Activated CD4-positive, CD25-positive, alpha-beta regulatory T cell treated with anti-CD3 and anti-CD28 coated beads, Interleukin-2, amount 50 U/mL, for 72 hours (primary cell): ENCODE measurements at regions not wholly inside any gene's neighbourhood (a gene's known extent, or its start where the extent isn't known, plus 50 kb on each side); places are given as distances from the start of the nearest gene placed in this dataset.

Experiments used
- DNase-seq: peaks from one replicate; pipeline ENCODE4 v3.0.0; 2021

DNA sequence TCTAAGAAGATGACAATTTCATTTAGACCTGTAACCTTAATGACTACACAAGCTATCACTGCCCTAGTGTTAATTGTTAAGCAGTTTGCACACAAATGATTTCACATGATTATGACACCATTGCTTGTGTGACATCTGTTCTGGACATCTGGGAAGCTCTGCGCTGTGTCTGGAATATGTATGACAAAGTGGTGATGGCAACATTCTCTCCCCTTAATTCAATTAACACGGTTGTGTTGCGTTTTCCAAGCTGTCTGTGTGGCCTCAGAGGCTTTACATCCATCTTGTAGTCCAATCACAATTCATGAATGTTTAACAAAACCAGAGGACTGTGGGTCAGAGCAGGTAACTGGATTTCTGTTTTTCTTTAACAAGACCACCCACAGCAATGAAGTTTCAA, 204.4 kb downstream of the COG6 start:
- no peak for DNase-seq

DNA sequence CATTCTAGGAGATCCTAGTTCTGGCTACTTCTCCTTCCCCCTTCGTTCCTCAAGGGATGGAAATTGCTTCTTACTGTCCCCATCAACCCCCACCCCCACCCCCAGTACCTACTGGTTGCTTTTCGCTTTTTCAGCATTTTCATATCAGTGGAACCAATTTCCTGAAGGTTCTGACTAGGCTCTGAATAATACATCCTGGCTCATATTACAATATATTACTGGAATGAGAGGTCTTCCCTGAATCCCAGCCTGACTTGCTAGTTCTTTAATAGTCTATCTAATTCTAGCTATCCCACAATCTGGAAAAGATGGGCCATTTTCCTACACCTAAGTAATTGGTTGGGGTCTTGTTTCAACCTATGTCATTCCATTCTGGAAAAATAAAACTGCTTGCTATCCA, 207.4 kb downstream of the COG6 start:
- DNase-seq, result no peak

GRCh38 chr13:39864221-39864620, 208.8 kb downstream of the COG6 start:
- no peak for DNase-seq

- DNase-seq, result no peak
Measured at GRCh38 chr13:39866722-39867121, 211.3 kb downstream of the COG6 start.

DNA sequence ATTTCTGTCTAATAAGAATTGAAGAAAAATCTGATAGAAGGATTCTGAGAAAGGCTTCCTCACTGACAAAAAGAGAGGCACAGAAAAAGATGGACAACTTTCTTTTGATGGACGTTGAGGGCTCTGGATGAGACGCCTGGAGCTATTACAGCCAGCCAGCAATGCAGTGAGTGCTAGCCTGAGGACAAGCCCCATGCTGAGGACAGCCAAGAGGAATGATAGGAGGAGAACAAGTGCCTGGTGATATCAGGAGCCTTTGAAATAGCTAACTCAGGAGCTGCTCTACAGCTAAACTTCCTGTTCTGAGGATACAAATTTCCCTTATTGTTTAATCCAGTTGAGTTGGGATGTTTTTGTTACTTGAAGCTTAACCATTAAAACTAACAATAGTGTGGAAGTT, 212.3 kb downstream of the COG6 start:
- no peak for DNase-seq

- no peak for DNase-seq
Measured at GRCh38 chr13:39870197-39870747, 214.8 kb downstream of the COG6 start.

GRCh38 chr13:39874331-39875053, 219.0 kb downstream of the COG6 start:
- no peak for DNase-seq

DNA sequence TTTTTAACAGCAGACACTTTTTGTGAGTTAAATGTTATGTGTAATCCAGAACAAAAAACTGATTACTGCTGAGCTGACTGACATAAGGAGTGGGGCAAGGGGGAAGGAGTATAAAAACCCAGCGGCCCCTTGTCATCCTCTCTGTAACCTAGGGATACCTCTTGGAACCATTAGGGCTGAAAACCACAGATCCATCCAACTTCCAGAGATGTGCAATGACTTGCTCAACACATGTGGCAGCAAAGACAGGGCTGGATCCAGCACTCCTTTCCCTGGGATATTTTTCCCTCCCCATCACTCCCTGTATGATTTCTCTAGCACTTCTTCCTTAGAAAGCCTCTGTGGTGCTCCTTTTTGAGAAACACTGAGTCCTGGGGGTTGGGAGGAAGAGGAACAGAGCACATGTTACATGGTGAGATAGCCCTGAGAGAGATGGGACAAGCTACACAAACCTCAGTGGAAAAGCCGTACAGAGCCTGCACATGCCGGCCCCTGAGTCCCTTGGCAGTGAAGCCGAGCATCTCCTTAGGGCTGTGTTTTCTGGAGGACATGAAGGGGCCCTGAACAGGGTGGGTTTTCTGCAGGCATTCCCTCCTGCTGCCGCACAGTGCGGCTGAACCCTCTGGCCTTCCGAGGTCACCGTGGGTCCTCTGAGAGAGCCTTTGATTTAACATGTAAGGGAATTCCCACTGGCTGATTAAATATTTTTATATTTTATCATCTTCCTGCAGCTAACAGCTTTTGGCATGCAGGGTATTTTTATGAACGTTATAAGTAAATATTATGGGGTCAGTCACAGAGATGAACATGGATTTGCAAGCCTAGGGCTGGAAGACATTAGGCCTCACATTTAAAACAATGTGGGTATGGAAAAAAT, 219.9 kb downstream of the COG6 start:
- DNase-seq, result no peak

DNA sequence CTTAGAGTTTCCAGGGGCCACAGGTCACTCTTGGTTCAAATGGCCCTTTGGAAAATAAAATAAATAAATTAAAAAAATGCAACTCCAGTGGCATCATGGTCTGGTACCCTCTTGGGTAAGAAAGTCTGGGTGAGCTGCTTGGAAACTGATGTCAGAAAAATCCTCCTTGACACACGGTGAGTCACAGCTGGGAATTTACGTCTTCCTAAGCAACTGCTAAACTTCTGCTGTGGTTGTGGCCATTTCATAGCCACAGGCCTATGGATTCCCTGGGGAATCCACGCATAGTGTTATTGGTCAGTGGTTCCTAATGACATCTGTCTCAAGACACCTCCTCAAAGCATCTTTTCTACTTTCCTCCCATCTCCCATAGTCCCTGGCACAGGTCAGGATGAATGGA, 220.8 kb downstream of the COG6 start:
- no peak for DNase-seq

DNA sequence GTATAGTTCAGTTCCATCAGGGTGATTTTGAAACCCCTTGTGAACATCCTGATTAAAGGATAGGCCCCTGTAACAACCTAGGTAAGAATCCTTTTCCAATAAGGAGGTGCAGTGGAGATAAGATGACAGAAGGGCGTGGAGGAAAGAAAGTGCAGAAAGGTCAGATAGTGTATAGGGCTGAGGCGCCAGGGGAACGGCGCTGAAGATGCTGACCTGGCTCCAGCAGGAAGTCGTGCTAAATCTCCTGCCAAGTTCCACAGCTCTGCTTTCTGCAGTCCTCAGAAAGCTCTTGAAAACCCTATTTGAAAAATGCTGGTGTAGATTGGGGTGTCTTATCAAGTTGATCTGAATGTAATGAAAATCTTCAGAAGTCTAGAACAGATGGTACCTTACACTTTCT, 221.7 kb downstream of the COG6 start:
- DNase-seq, result no peak

GRCh38 chr13:39879286-39880035, 224.0 kb downstream of the COG6 start:
- DNase-seq, result no peak

DNA sequence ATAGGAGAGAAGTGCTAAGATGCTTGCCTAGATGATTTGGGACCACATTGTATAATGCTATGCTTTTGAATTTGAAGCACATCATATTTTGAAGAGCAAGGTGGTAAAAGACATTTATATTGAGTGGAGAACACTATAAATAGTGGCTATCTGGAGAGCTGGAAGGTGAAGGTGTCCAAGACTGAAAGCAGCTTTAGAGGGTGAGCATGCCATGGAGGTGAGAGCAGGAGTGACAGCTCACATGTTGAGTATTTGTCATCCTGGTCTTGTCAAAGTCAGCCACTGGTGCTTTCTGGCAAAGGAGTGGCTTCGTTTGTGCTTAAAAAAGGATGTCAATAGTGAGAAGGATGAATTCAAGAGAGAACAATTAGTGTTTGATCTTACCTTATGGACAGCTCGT, 225.9 kb downstream of the COG6 start:
- DNase-seq, result no peak

DNA sequence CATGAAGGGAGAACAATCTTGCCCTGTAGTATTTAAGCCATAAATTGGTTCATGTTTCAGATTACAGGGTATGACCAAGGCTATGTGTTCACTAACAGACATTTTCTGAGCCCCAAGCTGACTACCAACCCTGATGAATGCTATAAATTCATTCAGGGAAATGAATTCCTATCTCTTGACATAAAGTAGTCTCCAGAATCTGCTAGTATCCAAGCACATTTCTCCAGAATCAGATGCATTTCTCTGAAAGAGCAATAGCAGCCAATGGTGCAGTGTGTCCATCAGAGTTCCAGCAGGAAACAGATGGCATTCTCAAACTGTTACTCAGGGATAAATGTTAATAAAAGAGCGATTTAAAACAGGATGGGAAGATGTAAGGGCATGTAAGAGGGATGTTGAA, 226.4 kb downstream of the COG6 start:
- no peak for DNase-seq

- no peak for DNase-seq
Measured at GRCh38 chr13:39884166-39884565, 228.7 kb downstream of the COG6 start.

DNA sequence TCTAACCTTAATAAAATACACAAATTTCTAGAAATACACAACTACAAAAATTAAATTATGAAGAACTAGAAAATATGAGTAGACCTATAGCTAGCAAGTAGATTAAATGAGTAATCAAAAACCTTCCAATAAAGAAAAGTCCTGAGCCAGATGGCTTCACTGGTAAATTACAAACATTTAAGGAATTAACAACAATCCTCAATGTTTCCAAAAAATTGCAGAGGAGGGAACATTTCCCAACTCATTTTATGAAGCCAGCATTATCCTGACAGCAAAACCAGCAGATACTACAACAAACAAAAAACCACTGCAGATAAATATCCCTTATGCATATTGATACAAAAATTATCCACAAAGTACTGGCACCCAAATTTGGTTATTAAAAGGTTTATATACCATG, 230.9 kb downstream of the COG6 start:
- no peak for DNase-seq

DNA sequence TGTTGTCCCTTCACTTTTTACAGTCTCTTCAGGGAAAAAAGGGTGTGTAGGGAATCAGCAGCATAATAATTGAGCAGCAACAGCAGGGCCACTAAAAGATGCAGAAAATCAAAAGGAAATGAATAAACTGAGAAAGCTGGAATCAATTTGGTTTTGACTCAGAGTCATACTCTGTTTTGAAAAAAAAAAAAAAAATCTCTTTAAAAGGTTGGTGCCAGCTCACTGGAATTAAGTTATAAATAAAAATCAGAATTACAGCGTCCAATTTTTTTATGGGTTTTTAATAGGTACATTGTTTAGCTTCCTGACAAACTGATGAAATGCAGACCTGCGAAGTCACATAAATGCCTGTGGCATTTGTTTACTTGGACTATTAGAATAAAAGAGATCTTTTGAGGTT, 231.9 kb downstream of the COG6 start:
- no peak for DNase-seq

DNA sequence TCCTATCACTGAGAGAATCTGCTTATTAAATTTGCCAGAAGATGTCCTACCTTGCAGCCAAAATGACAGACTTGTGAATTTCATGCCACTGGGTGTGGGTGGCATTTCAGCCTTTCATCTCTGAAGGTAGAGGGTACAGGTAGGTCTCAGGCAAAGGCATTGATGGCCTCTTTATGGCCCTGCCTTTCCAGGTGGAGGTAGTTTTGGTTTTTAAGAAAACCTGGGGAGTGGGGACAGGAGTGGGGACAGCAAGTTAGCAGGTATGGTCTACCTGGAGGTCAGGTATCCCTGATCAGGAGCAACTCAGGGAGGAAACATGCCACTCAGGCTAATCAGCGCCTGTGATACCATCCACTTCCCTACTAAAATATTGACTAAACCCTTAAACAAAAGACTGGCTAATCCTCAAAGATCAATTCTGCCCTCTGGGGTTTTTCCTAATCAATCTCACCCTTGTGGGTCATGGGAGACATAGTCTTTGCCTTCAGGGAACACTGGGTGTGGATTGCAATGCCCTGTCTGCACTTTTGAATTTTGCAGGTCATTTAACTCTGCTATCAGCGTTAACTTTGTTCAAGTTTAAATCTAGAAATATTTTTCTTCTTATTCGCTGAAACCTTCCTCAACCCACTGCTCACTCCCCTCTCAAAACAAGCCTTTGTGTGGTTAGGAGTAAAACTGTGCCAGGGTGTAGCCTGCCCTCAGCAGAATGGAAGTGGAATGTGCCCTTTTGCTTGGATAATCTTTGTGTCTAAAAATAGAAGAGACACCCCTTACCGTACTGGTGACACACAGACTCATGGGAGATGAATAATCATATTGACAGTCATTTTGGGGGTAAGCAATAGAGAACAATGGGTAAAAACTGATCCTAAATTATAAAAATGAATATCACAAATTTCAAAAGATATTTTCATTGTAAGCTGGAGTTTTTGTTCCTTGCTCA, 233.7 kb downstream of the COG6 start:
- no peak for DNase-seq

GRCh38 chr13:39890537-39890936, 235.1 kb downstream of the COG6 start:
- DNase-seq, result no peak

GRCh38 chr13:39892721-39893685, 237.5 kb downstream of the COG6 start:
- DNase-seq, result no peak

DNA sequence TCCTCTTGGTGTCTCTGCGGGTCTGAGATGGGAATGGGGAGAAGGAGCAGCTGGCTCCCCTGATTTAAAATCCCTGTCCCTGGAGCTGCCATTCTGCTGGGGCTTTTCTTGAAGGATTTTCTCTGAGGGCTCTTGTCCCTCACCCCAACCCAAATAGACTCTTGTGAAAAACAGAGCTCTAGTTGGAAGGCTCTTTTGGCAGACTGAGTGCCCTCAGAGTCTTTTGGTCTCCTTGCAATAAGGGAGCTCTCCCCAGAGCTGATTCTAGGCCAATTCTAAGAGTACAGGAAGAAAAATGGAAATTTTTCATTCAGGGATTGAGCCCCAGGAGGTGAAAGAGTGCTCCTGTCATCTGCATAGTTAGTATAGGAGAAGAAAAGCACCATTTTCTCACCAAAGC, 238.3 kb downstream of the COG6 start:
- no peak for DNase-seq

GRCh38 chr13:39894586-39894985, 239.1 kb downstream of the COG6 start:
- DNase-seq, result no peak
